ENCODE measurements at regions not wholly inside any gene's neighbourhood (a gene's known extent, or its start where the extent isn't known, plus 50 kb on each side); places are given as distances from the start of the nearest gene placed in this dataset.

DNA sequence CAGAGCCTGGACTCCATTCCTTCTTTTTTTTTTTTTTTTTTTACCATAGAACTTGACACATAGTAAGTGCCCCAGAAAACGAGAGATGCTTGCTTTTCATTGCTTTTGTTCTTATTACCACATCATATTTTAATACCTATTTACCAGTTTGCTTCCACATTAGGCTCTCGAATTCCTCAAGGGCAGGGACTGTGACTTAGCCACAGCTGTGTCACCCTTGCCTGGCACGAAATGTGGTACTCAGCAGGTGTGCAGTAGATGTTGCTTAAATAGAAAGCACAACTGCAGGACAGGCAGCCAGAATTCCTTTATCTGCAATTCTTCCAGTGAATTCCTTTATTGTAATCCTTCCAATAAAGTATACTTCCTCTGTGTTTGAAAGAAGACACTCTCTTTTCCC is 393.0 kb downstream of the HAPSTR1 start:
- Mint-ChIP-seq H3K4me3 (no peak overlapping the region), H3K36me3 (no peaks in the 10 kb centered on the region), H3K27ac (no peak overlapping the region), H3K27me3 (no peaks in the 10 kb centered on the region), H3K4me1 (no peaks in the 10 kb centered on the region), H3K9me3 (peaks cover 2% of the 10 kb centered on the region)
- CTCF ChIA-PET, result no interaction called here
- no peak for DNase-seq

GRCh38 chr16:9484881-9485280 is 393.4 kb downstream of the HAPSTR1 start:
- Mint-ChIP-seq H3K27me3 (no peaks in the 10 kb centered on the region), H3K4me1 (no peaks in the 10 kb centered on the region), H3K27ac (no peak overlapping the region), H3K9me3 (peaks cover under 1% of the 10 kb centered on the region), H3K36me3 (no peaks in the 10 kb centered on the region), H3K4me3 (no peak overlapping the region)
- DNase-seq, result no peak
- CTCF ChIA-PET, result no interaction called here

GRCh38 chr16:9489835-9490467 is 398.5 kb downstream of the HAPSTR1 start:
- Mint-ChIP-seq H3K4me3 (no peak overlapping the region), H3K4me1 (no peaks in the 10 kb centered on the region), H3K9me3 (no peaks in the 10 kb centered on the region), H3K27ac (no peak overlapping the region), H3K36me3 (no peaks in the 10 kb centered on the region), H3K27me3 (no peaks in the 10 kb centered on the region)
- DNase-seq, result no peak
- CTCF ChIA-PET, result no interaction called here

GRCh38 chr16:9495824-9496223 is 404.4 kb downstream of the HAPSTR1 start:
- Mint-ChIP-seq H3K4me1 (no peaks in the 10 kb centered on the region), H3K27me3 (no peaks in the 10 kb centered on the region), H3K9me3 (peaks cover 6% of the 10 kb centered on the region), H3K36me3 (no peaks in the 10 kb centered on the region), H3K4me3 (no peak overlapping the region), H3K27ac (no peak overlapping the region)
- no peak for DNase-seq
- CTCF ChIA-PET, result no interaction called here

DNA sequence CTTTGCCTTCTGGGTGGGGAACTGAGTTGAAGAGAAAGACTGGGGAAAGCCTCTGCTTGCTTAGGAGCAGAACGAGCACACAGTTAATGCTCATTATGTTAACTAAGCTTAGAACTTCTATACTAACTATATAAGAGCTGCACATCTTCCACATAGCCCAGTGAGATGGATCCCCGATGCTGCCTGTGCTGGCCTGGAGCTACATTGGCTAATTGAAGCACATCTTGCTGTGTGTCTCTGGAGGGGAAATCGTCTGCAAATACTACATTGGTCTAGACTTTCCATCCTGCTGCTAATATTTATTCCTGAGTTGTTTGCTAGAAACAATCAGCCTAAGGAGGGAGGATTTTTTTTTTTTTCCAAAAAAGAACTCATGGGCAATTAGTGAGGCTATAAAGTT is 406.3 kb downstream of the HAPSTR1 start:
- H3K36me3 Mint-ChIP-seq, result no peaks in the 10 kb centered on the region

GRCh38 chr16:9499941-9500593 is 408.6 kb downstream of the HAPSTR1 start:
- Mint-ChIP-seq H3K4me1 (no peaks in the 10 kb centered on the region), H3K36me3 (no peaks in the 10 kb centered on the region), H3K27ac (no peak overlapping the region), H3K27me3 (no peaks in the 10 kb centered on the region), H3K4me3 (no peak overlapping the region), H3K9me3 (peaks cover 8% of the 10 kb centered on the region)
- DNase-seq, result no peak
- CTCF ChIA-PET, result no interaction called here

More for the DNA sequence above, 406.3 kb downstream of the HAPSTR1 start:
- Mint-ChIP-seq H3K4me3 (no peak overlapping the region), H3K9me3 (peaks cover 8% of the 10 kb centered on the region), H3K27me3 (no peaks in the 10 kb centered on the region), H3K4me1 (no peaks in the 10 kb centered on the region), H3K27ac (no peak overlapping the region)
- DNase-seq, result no peak
- CTCF ChIA-PET, result no interaction called here

DNA sequence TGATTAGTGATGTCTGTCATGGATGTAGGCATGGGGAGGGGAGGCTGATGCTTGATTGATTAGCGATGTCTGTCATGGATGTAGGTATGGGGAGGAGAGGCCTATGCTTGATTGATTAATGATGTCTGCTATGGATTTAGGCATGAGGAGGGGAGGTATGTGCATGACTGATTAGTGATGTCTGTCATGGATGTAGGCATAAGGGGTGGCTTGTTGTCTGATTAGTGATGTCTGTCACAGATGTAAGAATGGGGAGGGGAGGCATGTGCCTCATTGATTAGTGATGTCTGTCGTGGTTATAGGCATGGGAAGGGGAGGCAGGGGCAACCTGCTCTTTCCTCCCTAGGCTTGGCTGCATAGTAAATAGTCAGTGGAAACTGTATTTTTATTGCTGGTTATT is 409.4 kb downstream of the HAPSTR1 start:
- Mint-ChIP-seq H3K9me3 (peaks cover 8% of the 10 kb centered on the region), H3K4me1 (no peaks in the 10 kb centered on the region), H3K27ac (no peak overlapping the region), H3K36me3 (no peaks in the 10 kb centered on the region), H3K27me3 (no peaks in the 10 kb centered on the region), H3K4me3 (no peak overlapping the region)
- DNase-seq, result no peak
- CTCF ChIA-PET, result no interaction called here

- Mint-ChIP-seq H3K4me1 (no peaks in the 10 kb centered on the region), H3K27me3 (no peaks in the 10 kb centered on the region), H3K4me3 (no peak overlapping the region), H3K36me3 (no peaks in the 10 kb centered on the region), H3K27ac (no peak overlapping the region), H3K9me3 (peaks cover 8% of the 10 kb centered on the region)
- CTCF ChIA-PET, result no interaction called here
- no peak for DNase-seq
Observed at GRCh38 chr16:9503251-9503984, 412.0 kb downstream of the HAPSTR1 start.

- H3K4me3 Mint-ChIP-seq, result no peak overlapping the region
- CTCF ChIA-PET, result no interaction called here
- no peaks in the 10 kb centered on the region for H3K27me3 Mint-ChIP-seq
- no peak overlapping the region for H3K27ac Mint-ChIP-seq
- no peaks in the 10 kb centered on the region for H3K36me3 Mint-ChIP-seq
- peaks cover 5% of the 10 kb centered on the region for H3K9me3 Mint-ChIP-seq
- no peak for DNase-seq
- no peaks in the 10 kb centered on the region for H3K4me1 Mint-ChIP-seq
Observed at GRCh38 chr16:9508328-9508936, 417.0 kb downstream of the HAPSTR1 start.

DNA sequence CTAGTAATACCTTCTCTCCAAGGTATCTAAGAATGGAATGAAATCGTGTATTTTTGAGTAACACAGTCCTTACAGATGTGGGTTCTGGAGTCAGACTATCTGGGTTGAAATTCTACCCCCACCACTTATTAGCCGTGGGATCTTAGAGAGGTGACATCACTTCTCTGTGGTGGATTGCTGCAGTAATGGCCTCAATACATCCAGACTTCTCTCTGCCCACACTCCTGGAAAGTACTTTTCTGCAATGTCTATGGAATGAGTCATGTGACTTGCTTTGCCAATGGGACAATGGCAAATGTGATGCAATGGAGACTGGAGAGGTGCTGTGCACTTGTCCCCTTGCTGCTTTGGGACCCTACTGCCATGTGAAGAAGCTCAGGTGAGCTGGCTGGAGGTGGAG is 418.2 kb downstream of the HAPSTR1 start:
- no peaks in the 10 kb centered on the region for H3K27me3 Mint-ChIP-seq
- H3K4me3 Mint-ChIP-seq, result no peak overlapping the region
- H3K36me3 Mint-ChIP-seq, result no peaks in the 10 kb centered on the region
- DNase-seq, result no peak
- peaks cover 5% of the 10 kb centered on the region for H3K9me3 Mint-ChIP-seq
- CTCF ChIA-PET, result no interaction called here
- no peaks in the 10 kb centered on the region for H3K4me1 Mint-ChIP-seq
- no peak overlapping the region for H3K27ac Mint-ChIP-seq

GRCh38 chr16:9511389-9511788 is 419.9 kb downstream of the HAPSTR1 start:
- DNase-seq, result no peak
- Mint-ChIP-seq H3K27me3 (no peaks in the 10 kb centered on the region), H3K9me3 (peaks cover 5% of the 10 kb centered on the region), H3K36me3 (no peaks in the 10 kb centered on the region), H3K27ac (no peak overlapping the region), H3K4me1 (no peaks in the 10 kb centered on the region), H3K4me3 (no peak overlapping the region)
- CTCF ChIA-PET, result no interaction called here

- no peak overlapping the region for H3K27ac Mint-ChIP-seq
- DNase-seq, result no peak
- no peaks in the 10 kb centered on the region for H3K36me3 Mint-ChIP-seq
- peaks cover 4% of the 10 kb centered on the region for H3K9me3 Mint-ChIP-seq
- H3K4me1 Mint-ChIP-seq, result no peaks in the 10 kb centered on the region
- no peaks in the 10 kb centered on the region for H3K27me3 Mint-ChIP-seq
- CTCF ChIA-PET, result no interaction called here
- no peak overlapping the region for H3K4me3 Mint-ChIP-seq
Observed at GRCh38 chr16:9516444-9516843, 425.0 kb downstream of the HAPSTR1 start.

GRCh38 chr16:9518051-9518450 is 426.6 kb downstream of the HAPSTR1 start:
- Mint-ChIP-seq H3K36me3 (no peaks in the 10 kb centered on the region), H3K4me1 (no peaks in the 10 kb centered on the region), H3K4me3 (no peak overlapping the region), H3K9me3 (peaks cover 2% of the 10 kb centered on the region), H3K27me3 (no peaks in the 10 kb centered on the region), H3K27ac (no peak overlapping the region)
- CTCF ChIA-PET, result no interaction called here
- DNase-seq, result no peak

GRCh38 chr16:9518581-9518980 is 427.1 kb downstream of the HAPSTR1 start:
- H3K36me3 Mint-ChIP-seq, result no peaks in the 10 kb centered on the region
- H3K9me3 Mint-ChIP-seq, result peaks cover 2% of the 10 kb centered on the region
- H3K4me1 Mint-ChIP-seq, result no peaks in the 10 kb centered on the region
- no peak overlapping the region for H3K4me3 Mint-ChIP-seq
- H3K27ac Mint-ChIP-seq, result no peak overlapping the region
- no peak for DNase-seq
- CTCF ChIA-PET, result no interaction called here
- H3K27me3 Mint-ChIP-seq, result no peaks in the 10 kb centered on the region

Measured in activated naive CD4-positive, alpha-beta T cell treated with anti-CD3 and anti-CD28 coated beads, Interleukin-2, amount 10 ng/mL, durations not matched to agents 7 days and 5 days (primary cell).